Right ventricle myocardium inferior (tissue), 1 donor: ENCODE measurements at regions not wholly inside any gene's neighbourhood (a gene's known extent, or its start where the extent isn't known, plus 50 kb on each side); places are given as distances from the start of the nearest gene placed in this dataset.
"Not testable (repeated sequence)": the region's sequence is repeated elsewhere in the genome, so short reads cannot be mapped to it uniquely, and the experiment has no call there.

ENCODE experiments used
- ATAC-seq: fragments of 200-7000 bp; cut with Tn5 transposase; one replicate; pipeline ENCODE4 v1.9.1; 2020; ENCODE audit warnings: mild to moderate bottlenecking, moderate library complexity
- DNase-seq: peaks from one replicate; pipeline ENCODE4 v3.0.0; 2021; ENCODE audit errors: missing footprints
- intact Hi-C: fragments of 100-400 bp; cut with DNase I; formaldehyde crosslinking; loops from one replicate; pipeline ENCODE4 v1.11.0; 2022
- donor health status: DM: no; HTN: yes; CAD: no; lungs with severe emphysema.

GRCh38 chr2:34552337-34552736 lies 953.2 kb upstream of the FAM98A start:
- intact Hi-C loops: no loop called here
- DNase-seq: no peak
- ATAC-seq: no peak

GRCh38 chr2:34549710-34550345 lies 950.7 kb upstream of the FAM98A start:
- ATAC-seq: no peak
- intact Hi-C loops: no loop called here
- no peak for DNase-seq

GRCh38 chr2:34547900-34548299 lies 948.8 kb upstream of the FAM98A start:
- DNase-seq (no peak), ATAC-seq (no peak)
- intact Hi-C loops: no loop called here

- DNase-seq (no peak), ATAC-seq (no peak)
- intact Hi-C loops: no loop called here
Observed at GRCh38 chr2:34547340-34547739, 948.2 kb upstream of the FAM98A start.

- no peak for ATAC-seq
- DNase-seq: no peak
- intact Hi-C loops: no loop called here
Observed at GRCh38 chr2:34545486-34546136, 946.5 kb upstream of the FAM98A start.

- ATAC-seq (no peak), DNase-seq (no peak)
- intact Hi-C loops: no loop called here
Observed at GRCh38 chr2:34534761-34535160, 935.7 kb upstream of the FAM98A start.

- no peak for DNase-seq
- no peak for ATAC-seq
- intact Hi-C loops: no loop called here
Observed at GRCh38 chr2:34534341-34534740, 935.2 kb upstream of the FAM98A start.

- ATAC-seq (no peak), DNase-seq (no peak)
- intact Hi-C loops: no loop called here
Observed at GRCh38 chr2:34533585-34534183, 934.6 kb upstream of the FAM98A start.

- no peak for ATAC-seq
- no peak for DNase-seq
- intact Hi-C loops: no loop called here
Observed at GRCh38 chr2:34529965-34530364, 930.9 kb upstream of the FAM98A start.

GRCh38 chr2:34523958-34524514 lies 924.9 kb upstream of the FAM98A start:
- DNase-seq: no peak
- intact Hi-C loops: no loop called here
- no peak for ATAC-seq

GRCh38 chr2:34519659-34520058 lies 920.6 kb upstream of the FAM98A start:
- intact Hi-C loops: no loop called here
- DNase-seq: no peak
- no peak for ATAC-seq

GRCh38 chr2:34498561-34498960 lies 899.5 kb upstream of the FAM98A start:
- ATAC-seq: no peak
- no peak for DNase-seq
- intact Hi-C loops: no loop called here

- intact Hi-C loops, ATAC-seq, DNase-seq: not testable (repeated sequence)
Observed at GRCh38 chr2:34494192-34494591, 895.1 kb upstream of the FAM98A start.

GRCh38 chr2:34492561-34493455 lies 893.7 kb upstream of the FAM98A start:
- intact Hi-C loops: no loop called here
- no peak for DNase-seq
- ATAC-seq: no peak

- no peak for DNase-seq
- ATAC-seq: no peak
- intact Hi-C loops: no loop called here
Observed at GRCh38 chr2:34486965-34487364, 887.9 kb upstream of the FAM98A start.

- DNase-seq (no peak), ATAC-seq (no peak)
- intact Hi-C loops: no loop called here
Observed at GRCh38 chr2:34481542-34481941, 882.4 kb upstream of the FAM98A start.

GRCh38 chr2:34480366-34480765 lies 881.3 kb upstream of the FAM98A start:
- intact Hi-C loops: no loop called here
- ATAC-seq (no peak), DNase-seq (no peak)

- ATAC-seq: no peak
- no peak for DNase-seq
- intact Hi-C loops: no loop called here
Observed at GRCh38 chr2:34475156-34475555, 876.1 kb upstream of the FAM98A start.

GRCh38 chr2:34474646-34475045 lies 875.5 kb upstream of the FAM98A start:
- intact Hi-C loops: no loop called here
- no peak for DNase-seq
- no peak for ATAC-seq
